ENCODE measurements at regions not wholly inside any gene's neighbourhood (a gene's known extent, or its start where the extent isn't known, plus 50 kb on each side); places are given as distances from the start of the nearest gene placed in this dataset.

DNA sequence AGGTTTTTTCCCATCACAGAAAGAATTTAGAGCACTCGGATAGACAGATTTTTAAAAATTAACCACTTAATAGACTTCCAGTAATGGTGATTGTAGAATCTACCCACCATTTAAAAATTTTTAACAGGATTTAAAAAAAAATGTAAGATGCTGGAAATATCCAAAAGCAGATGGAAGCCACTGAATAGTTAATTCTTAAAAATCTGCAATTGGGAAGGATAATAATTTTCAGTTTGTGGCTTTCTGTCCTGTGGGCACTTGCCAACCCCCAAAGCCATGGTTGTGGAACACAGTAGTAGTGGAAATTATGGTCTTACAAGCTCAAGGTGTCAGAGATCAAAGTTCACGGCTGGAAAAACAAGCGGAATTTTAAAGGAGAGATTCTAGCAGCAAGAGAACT is 101.0 kb upstream of the SP4 start:
- Histone ChIP-seq H3K4me1 (ENCODE audit: low read depth) (no peaks in the 10 kb centered on the region), H3K9me3 (ENCODE audit: low read depth) (no peaks in the 10 kb centered on the region), H3K4me3 (no peak overlapping the region), H3K36me3 (no peaks in the 10 kb centered on the region), H3K27me3 (no peaks in the 10 kb centered on the region), H3K27ac (no peak overlapping the region)
- TF ChIP-seq, protein P1, sequence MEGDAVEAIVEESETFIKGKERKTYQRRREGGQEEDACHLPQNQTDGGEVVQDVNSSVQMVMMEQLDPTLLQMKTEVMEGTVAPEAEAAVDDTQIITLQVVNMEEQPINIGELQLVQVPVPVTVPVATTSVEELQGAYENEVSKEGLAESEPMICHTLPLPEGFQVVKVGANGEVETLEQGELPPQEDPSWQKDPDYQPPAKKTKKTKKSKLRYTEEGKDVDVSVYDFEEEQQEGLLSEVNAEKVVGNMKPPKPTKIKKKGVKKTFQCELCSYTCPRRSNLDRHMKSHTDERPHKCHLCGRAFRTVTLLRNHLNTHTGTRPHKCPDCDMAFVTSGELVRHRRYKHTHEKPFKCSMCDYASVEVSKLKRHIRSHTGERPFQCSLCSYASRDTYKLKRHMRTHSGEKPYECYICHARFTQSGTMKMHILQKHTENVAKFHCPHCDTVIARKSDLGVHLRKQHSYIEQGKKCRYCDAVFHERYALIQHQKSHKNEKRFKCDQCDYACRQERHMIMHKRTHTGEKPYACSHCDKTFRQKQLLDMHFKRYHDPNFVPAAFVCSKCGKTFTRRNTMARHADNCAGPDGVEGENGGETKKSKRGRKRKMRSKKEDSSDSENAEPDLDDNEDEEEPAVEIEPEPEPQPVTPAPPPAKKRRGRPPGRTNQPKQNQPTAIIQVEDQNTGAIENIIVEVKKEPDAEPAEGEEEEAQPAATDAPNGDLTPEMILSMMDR (IDR thresholded peaks at IDR 0.05; ENCODE audit: low read depth, low read length), result no peak
- no peak for DNase-seq (ENCODE audit: low read depth in 1 of 2, low spot score in 1 of 2)

DNA sequence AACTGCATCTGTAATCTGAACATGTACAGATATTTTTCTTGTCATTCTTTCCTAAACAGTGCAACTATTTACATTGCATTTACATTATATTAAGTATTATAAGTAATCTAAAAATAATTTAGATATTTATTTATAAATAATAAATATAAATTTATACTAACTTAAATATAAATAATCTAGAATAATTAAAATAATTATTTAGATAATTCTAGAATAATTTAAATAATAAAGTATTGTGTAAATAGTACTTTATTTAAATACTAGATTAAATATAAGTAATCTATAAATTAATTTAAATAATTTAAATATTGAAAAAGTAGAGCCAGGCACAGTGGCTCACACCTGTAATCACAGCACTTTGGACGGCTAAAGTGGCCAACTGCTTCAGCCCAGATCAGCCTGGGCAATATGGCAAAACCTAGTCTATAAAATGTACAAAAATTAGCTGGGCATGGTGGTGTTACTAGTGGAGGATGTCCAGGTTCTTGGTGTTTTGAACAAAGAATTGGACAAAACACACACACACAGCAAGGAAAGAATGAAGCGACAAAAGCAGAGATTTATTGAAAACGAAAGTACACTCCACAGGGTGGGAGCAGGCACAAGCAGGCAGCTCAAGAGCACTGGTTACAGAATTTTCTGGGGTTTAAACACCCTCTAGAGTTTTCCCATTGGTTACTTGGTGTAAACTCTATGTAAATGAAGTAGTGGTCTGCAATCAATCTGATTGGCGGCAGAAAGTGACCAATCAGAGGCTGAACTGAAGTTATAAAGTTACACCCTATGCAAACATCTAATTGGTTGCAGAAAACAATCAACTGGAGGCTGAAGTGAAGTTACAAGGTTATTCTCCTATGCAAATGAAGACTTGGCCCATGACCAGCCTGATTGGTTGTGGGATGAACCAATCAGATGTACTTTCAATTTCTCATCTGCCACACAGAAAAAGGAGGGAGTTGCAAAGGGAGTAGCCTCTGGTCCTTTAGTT is 100.2 kb upstream of the SP4 start:
- TF ChIP-seq, protein P1 (IDR thresholded peaks at IDR 0.05; ENCODE audit: low read depth, low read length), result no peak
- H3K4me3 ChIP-seq, result no peak overlapping the region
- no peak overlapping the region for H3K27ac ChIP-seq
- no peaks in the 10 kb centered on the region for H3K9me3 ChIP-seq (ENCODE audit: low read depth)
- no peaks in the 10 kb centered on the region for H3K4me1 ChIP-seq (ENCODE audit: low read depth)
- no peaks in the 10 kb centered on the region for H3K36me3 ChIP-seq
- no peaks in the 10 kb centered on the region for H3K27me3 ChIP-seq
- DNase-seq (ENCODE audit: low read depth in 1 of 2, low spot score in 1 of 2), result no peak

DNA sequence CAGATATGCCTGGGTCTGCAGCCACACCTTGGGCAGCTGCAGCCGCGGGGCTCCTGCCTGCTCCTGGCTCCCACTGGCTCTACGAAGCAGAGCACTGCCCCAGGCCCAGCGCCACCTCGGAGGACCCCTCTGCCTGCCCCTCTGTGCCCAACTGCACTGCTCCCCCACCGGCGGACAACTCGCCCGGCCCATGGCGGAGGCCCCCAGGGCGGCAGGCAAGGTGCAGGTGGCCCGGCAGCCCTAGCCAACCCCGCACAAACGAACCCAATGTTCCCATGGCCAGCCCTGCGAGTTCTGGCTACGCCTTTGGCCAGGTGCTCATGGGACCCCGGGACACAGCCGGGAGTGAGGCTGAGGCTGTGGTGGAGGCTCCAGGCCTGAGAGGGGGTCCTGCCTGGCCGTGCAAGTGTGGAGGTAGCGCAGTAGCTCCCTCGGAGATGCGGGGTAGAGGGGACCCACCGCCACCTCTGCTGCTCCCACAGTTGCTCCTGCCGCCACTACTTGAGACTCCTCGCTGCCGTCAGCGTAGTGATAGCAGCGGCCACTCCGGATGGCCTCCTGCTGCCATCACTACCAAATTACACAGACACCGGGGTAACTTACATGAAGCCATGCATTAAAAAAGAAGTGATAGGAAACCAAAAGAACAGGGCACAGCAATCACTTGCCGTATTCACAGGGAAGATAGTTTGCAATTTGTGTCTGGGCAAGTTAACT is 97.3 kb upstream of the SP4 start:
- H3K9me3 ChIP-seq (ENCODE audit: low read depth), result no peaks in the 10 kb centered on the region
- TF ChIP-seq, protein P1 (IDR thresholded peaks at IDR 0.05; ENCODE audit: low read depth, low read length), result no peak
- H3K27ac ChIP-seq, result no peak overlapping the region
- no peaks in the 10 kb centered on the region for H3K27me3 ChIP-seq
- H3K4me1 ChIP-seq (ENCODE audit: low read depth), result no peaks in the 10 kb centered on the region
- DNase-seq (ENCODE audit: low read depth in 1 of 2, low spot score in 1 of 2), result no peak
- H3K36me3 ChIP-seq, result no peaks in the 10 kb centered on the region
- H3K4me3 ChIP-seq, result no peak overlapping the region

DNA sequence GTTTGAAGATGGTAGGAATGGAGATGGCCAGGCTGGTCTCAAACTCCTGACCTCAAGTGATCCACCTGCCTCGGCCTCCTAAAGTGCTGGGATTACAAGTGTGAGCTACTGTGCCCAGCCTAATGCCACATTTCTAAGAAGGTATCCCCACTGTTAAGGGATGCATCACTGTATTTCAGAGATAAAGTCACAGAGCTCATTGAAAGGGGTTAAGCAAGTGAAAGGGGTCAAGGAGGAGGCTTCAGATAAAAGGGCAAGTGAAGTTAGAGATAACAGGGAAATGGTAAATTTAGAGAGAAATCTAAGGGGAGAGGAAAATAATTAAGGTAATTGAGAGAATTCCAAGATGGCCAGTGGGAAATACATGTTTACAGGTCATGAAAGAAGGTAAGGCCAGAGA is 93.0 kb upstream of the SP4 start:
- TF ChIP-seq, protein P1 (IDR thresholded peaks at IDR 0.05; ENCODE audit: low read depth, low read length), result no peak
- DNase-seq (ENCODE audit: low read depth in 1 of 2, low spot score in 1 of 2), result no peak
- Histone ChIP-seq H3K9me3 (ENCODE audit: low read depth) (no peaks in the 10 kb centered on the region), H3K27me3 (no peaks in the 10 kb centered on the region), H3K36me3 (no peaks in the 10 kb centered on the region), H3K4me3 (no peak overlapping the region), H3K27ac (no peak overlapping the region), H3K4me1 (ENCODE audit: low read depth) (no peaks in the 10 kb centered on the region)

DNA sequence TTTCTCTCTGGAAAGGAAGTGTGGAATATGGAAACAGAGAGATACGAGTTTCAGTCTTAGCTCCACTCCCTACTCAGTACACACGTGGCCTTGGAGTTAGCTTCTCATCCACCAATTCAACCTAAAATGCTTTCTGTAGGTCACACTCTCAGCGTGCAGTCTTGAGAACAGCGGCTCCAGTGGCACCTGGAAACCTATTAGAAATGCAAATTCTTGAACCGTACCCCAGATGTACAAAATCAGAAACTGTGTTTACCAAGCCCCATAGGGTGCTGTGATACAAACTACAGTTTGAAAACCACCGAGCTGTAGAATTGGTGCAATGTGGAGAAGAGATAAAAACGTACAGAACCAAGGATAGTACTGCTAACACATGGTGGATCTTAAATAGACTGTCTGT is 91.1 kb upstream of the SP4 start:
- Histone ChIP-seq H3K4me1 (ENCODE audit: low read depth) (no peaks in the 10 kb centered on the region), H3K36me3 (no peaks in the 10 kb centered on the region), H3K4me3 (no peak overlapping the region), H3K27ac (no peak overlapping the region), H3K9me3 (ENCODE audit: low read depth) (no peaks in the 10 kb centered on the region), H3K27me3 (no peaks in the 10 kb centered on the region)
- TF ChIP-seq, protein P1 (IDR thresholded peaks at IDR 0.05; ENCODE audit: low read depth, low read length), result no peak
- no peak for DNase-seq (ENCODE audit: low read depth in 1 of 2, low spot score in 1 of 2)
